CD8-positive, alpha-beta memory T cell (primary cell): ENCODE measurements at regions not wholly inside any gene's neighbourhood (a gene's known extent, or its start where the extent isn't known, plus 50 kb on each side); places are given as distances from the start of the nearest gene placed in this dataset.

Source experiments
- CTCF ChIA-PET: fragments of 350-600 bp; sonication (Branson Sonifier 250); formaldehyde crosslinking; loops from one replicate; lab custom pipeline; 2021; ENCODE audit warnings: antibody characterized with exemption; lab: Charles Lee
- POLR2A ChIA-PET: fragments of 350-600 bp; sonication (Branson Sonifier 250); formaldehyde crosslinking; loops from one replicate; lab custom pipeline; 2021; ENCODE audit warnings: antibody characterized with exemption; lab: Charles Lee
- DNase-seq, 5 donors: peaks; one replicate each; pipeline versions ENCODE4 v3.0.0 to v3.0.0-alpha.2; 2020 to 2022; ENCODE audit warnings: mixed read lengths in 1 of 5
- H3K27ac ChIP-seq: one replicate; pipeline ENCODE4 v1.7.0; 2013; ENCODE audit warnings: low read depth, mild to moderate bottlenecking, low read length, moderate library complexity
- H3K27me3 ChIP-seq: 2 replicates; pipeline ENCODE4 v1.7.0; 2013; ENCODE audit warnings: low read length, mild to moderate bottlenecking; ENCODE audit not compliant: insufficient read depth, poor library complexity, severe bottlenecking
- H3K36me3 ChIP-seq: 2 replicates; pipeline ENCODE4 v1.7.0; 2013; ENCODE audit warnings: mild to moderate bottlenecking, low read length, moderate library complexity; ENCODE audit not compliant: insufficient read depth
- H3K4me1 ChIP-seq: 2 replicates; pipeline ENCODE4 v1.7.0; 2013; ENCODE audit warnings: mild to moderate bottlenecking, low read length, moderate library complexity; ENCODE audit not compliant: insufficient read depth
- H3K4me3 ChIP-seq: 2 replicates; pipeline ENCODE4 v1.7.0; 2013; ENCODE audit warnings: mild to moderate bottlenecking, low read length
- H3K9me3 ChIP-seq: 2 replicates; pipeline ENCODE4 v1.7.0; 2013; ENCODE audit warnings: mild to moderate bottlenecking, low read length
- H3K27ac Mint-ChIP-seq, 8 donors: one replicate each; pipeline ENCODE4 v1.8.0; 2020 to 2021; ENCODE audit warnings: mixed read lengths in 8 of 8, mild to moderate bottlenecking in 6 of 8, inconsistent platforms in 3 of 8, moderate library complexity in 3 of 8
- H3K27me3 Mint-ChIP-seq, 2 donors: one replicate each; pipeline ENCODE4 v1.8.0; 2020 to 2021; ENCODE audit warnings: mixed read lengths in 2 of 2, mild to moderate bottlenecking in 1 of 2, moderate library complexity in 1 of 2
- H3K36me3 Mint-ChIP-seq, 3 donors: one replicate each; pipeline ENCODE4 v1.8.0; 2020 to 2021; ENCODE audit warnings: mixed read lengths in 3 of 3, inconsistent platforms in 1 of 3, mild to moderate bottlenecking in 1 of 3
- H3K4me1 Mint-ChIP-seq, 3 donors: one replicate each; pipeline ENCODE4 v1.8.0; 2020 to 2021; ENCODE audit warnings: mixed read lengths in 3 of 3, inconsistent platforms in 1 of 3, mild to moderate bottlenecking in 1 of 3
- H3K4me3 Mint-ChIP-seq, 7 donors: one replicate each; pipeline ENCODE4 v1.8.0; 2020 to 2021; ENCODE audit warnings: mixed read lengths in 7 of 7, mild to moderate bottlenecking in 6 of 7, moderate library complexity in 4 of 7, inconsistent platforms in 2 of 7
- H3K9me3 Mint-ChIP-seq, 5 donors: one replicate each; pipeline ENCODE4 v1.8.0; 2020 to 2022; ENCODE audit warnings: mixed read lengths in 5 of 5, mild to moderate bottlenecking in 3 of 5, moderate library complexity in 2 of 5, inconsistent platforms in 1 of 5

- Mint-ChIP-seq H3K4me1 (no peaks in the 10 kb centered on the region), H3K27ac (no peak overlapping the region), H3K9me3 (no peaks in the 10 kb centered on the region), H3K4me3 (no peak overlapping the region), H3K27me3 (peaks cover 0 to 1% of the 10 kb centered on the region in 2 donors), H3K36me3 (no peaks in the 10 kb centered on the region)
- no peak overlapping the region for H3K4me3 ChIP-seq
- no peak for DNase-seq
- H3K9me3 ChIP-seq, result no peaks in the 10 kb centered on the region
- H3K27me3 ChIP-seq, result no peaks in the 10 kb centered on the region
- no peak overlapping the region for H3K27ac ChIP-seq
- H3K4me1 ChIP-seq, result no peaks in the 10 kb centered on the region
- POLR2A ChIA-PET, result no interaction called here
- CTCF ChIA-PET, result no interaction called here
- H3K36me3 ChIP-seq, result no peaks in the 10 kb centered on the region
These were observed 354.9 kb downstream of the KLF5 start for GRCh38 chr13:73413656-73414055.

- Mint-ChIP-seq H3K27me3 (peaks cover 0 to 2% of the 10 kb centered on the region in 2 donors), H3K4me1 (no peaks in the 10 kb centered on the region), H3K4me3 (no peak overlapping the region), H3K9me3 (no peaks in the 10 kb centered on the region), H3K36me3 (no peaks in the 10 kb centered on the region), H3K27ac (no peak overlapping the region)
- Histone ChIP-seq H3K27ac (no peak overlapping the region), H3K4me1 (no peaks in the 10 kb centered on the region), H3K9me3 (no peaks in the 10 kb centered on the region), H3K4me3 (no peak overlapping the region), H3K27me3 (no peaks in the 10 kb centered on the region), H3K36me3 (no peaks in the 10 kb centered on the region)
- CTCF ChIA-PET, result no interaction called here
- POLR2A ChIA-PET, result no interaction called here
- DNase-seq, result no peak
These were observed 354.1 kb downstream of the KLF5 start for GRCh38 chr13:73412933-73413332.

- POLR2A ChIA-PET, result no interaction called here
- no peaks in the 10 kb centered on the region for H3K36me3 ChIP-seq
- H3K4me1 ChIP-seq, result no peaks in the 10 kb centered on the region
- peaks cover 0 to 1% of the 10 kb centered on the region in 2 donors for H3K27me3 Mint-ChIP-seq
- no peak for DNase-seq
- H3K4me3 ChIP-seq, result no peak overlapping the region
- H3K27ac Mint-ChIP-seq, result no peak overlapping the region
- CTCF ChIA-PET, result no interaction called here
- no peaks in the 10 kb centered on the region for H3K36me3 Mint-ChIP-seq
- no peaks in the 10 kb centered on the region for H3K9me3 ChIP-seq
- H3K4me3 Mint-ChIP-seq, result no peak overlapping the region
- H3K4me1 Mint-ChIP-seq, result no peaks in the 10 kb centered on the region
- H3K27ac ChIP-seq, result no peak overlapping the region
- H3K9me3 Mint-ChIP-seq, result no peaks in the 10 kb centered on the region
- H3K27me3 ChIP-seq, result no peaks in the 10 kb centered on the region
These were observed 352.4 kb downstream of the KLF5 start for GRCh38 chr13:73411067-73411809.

GRCh38 chr13:73406454-73406853, 347.6 kb downstream of the KLF5 start:
- peaks cover 0 to 1% of the 10 kb centered on the region in 2 donors for H3K27me3 Mint-ChIP-seq
- no peaks in the 10 kb centered on the region for H3K4me1 Mint-ChIP-seq
- H3K4me1 ChIP-seq, result no peaks in the 10 kb centered on the region
- peaks cover 0 to 2% (median 0%) of the 10 kb centered on the region in 3 donors for H3K36me3 Mint-ChIP-seq
- no peaks in the 10 kb centered on the region for H3K9me3 Mint-ChIP-seq
- no peaks in the 10 kb centered on the region for H3K36me3 ChIP-seq
- ChIA-PET CTCF (no interaction called here), POLR2A (no interaction called here)
- H3K27ac ChIP-seq, result no peak overlapping the region
- no peaks in the 10 kb centered on the region for H3K27me3 ChIP-seq
- no peak overlapping the region for H3K27ac Mint-ChIP-seq
- no peak overlapping the region for H3K4me3 ChIP-seq
- no peaks in the 10 kb centered on the region for H3K9me3 ChIP-seq
- no peak for DNase-seq
- no peak overlapping the region for H3K4me3 Mint-ChIP-seq

GRCh38 chr13:73404581-73404980, 345.8 kb downstream of the KLF5 start:
- H3K9me3 ChIP-seq, result no peaks in the 10 kb centered on the region
- CTCF ChIA-PET, result no interaction called here
- H3K36me3 ChIP-seq, result no peaks in the 10 kb centered on the region
- no peaks in the 10 kb centered on the region for H3K4me1 Mint-ChIP-seq
- no peak overlapping the region for H3K4me3 Mint-ChIP-seq
- H3K36me3 Mint-ChIP-seq, result peaks cover 0 to 2% (median 0%) of the 10 kb centered on the region in 3 donors
- no peak overlapping the region for H3K4me3 ChIP-seq
- H3K27ac Mint-ChIP-seq, result no peak overlapping the region
- no peak overlapping the region for H3K27ac ChIP-seq
- POLR2A ChIA-PET, result no interaction called here
- H3K27me3 Mint-ChIP-seq, result peaks cover 0 to 3% of the 10 kb centered on the region in 2 donors
- H3K9me3 Mint-ChIP-seq, result no peaks in the 10 kb centered on the region
- H3K27me3 ChIP-seq, result no peaks in the 10 kb centered on the region
- H3K4me1 ChIP-seq, result no peaks in the 10 kb centered on the region
- DNase-seq, result no peak

GRCh38 chr13:73403355-73404120, 344.7 kb downstream of the KLF5 start:
- Histone ChIP-seq H3K27ac (no peak overlapping the region), H3K4me1 (no peaks in the 10 kb centered on the region), H3K4me3 (no peak overlapping the region), H3K27me3 (no peaks in the 10 kb centered on the region), H3K36me3 (no peaks in the 10 kb centered on the region), H3K9me3 (no peaks in the 10 kb centered on the region)
- ChIA-PET POLR2A (no interaction called here), CTCF (no interaction called here)
- peaks cover 0 to 3% of the 10 kb centered on the region in 2 donors for H3K27me3 Mint-ChIP-seq
- no peak overlapping the region for H3K27ac Mint-ChIP-seq
- peaks cover 0 to 2% (median 0%) of the 10 kb centered on the region in 3 donors for H3K36me3 Mint-ChIP-seq
- no peaks in the 10 kb centered on the region for H3K9me3 Mint-ChIP-seq
- DNase-seq, result no peak
- no peaks in the 10 kb centered on the region for H3K4me1 Mint-ChIP-seq
- no peak overlapping the region for H3K4me3 Mint-ChIP-seq

- no peak overlapping the region for H3K4me3 Mint-ChIP-seq
- ChIA-PET CTCF (no interaction called here), POLR2A (no interaction called here)
- no peak overlapping the region for H3K27ac Mint-ChIP-seq
- peaks cover 0 to 2% (median 0%) of the 10 kb centered on the region in 3 donors for H3K36me3 Mint-ChIP-seq
- H3K27me3 Mint-ChIP-seq, result peaks cover 0 to 1% of the 10 kb centered on the region in 2 donors
- Histone ChIP-seq H3K27me3 (no peaks in the 10 kb centered on the region), H3K36me3 (no peaks in the 10 kb centered on the region), H3K4me3 (no peak overlapping the region), H3K9me3 (no peaks in the 10 kb centered on the region), H3K27ac (no peak overlapping the region), H3K4me1 (no peaks in the 10 kb centered on the region)
- no peak for DNase-seq
- no peaks in the 10 kb centered on the region for H3K9me3 Mint-ChIP-seq
- H3K4me1 Mint-ChIP-seq, result no peaks in the 10 kb centered on the region
These were observed 343.0 kb downstream of the KLF5 start for GRCh38 chr13:73401769-73402168.

GRCh38 chr13:73399347-73400216, 340.8 kb downstream of the KLF5 start:
- no peak overlapping the region for H3K27ac Mint-ChIP-seq
- no peaks in the 10 kb centered on the region for H3K4me1 ChIP-seq
- peaks cover 0 to 1% of the 10 kb centered on the region in 2 donors for H3K27me3 Mint-ChIP-seq
- no peak overlapping the region for H3K4me3 ChIP-seq
- H3K4me3 Mint-ChIP-seq, result no peak overlapping the region
- no peaks in the 10 kb centered on the region for H3K27me3 ChIP-seq
- H3K4me1 Mint-ChIP-seq, result no peaks in the 10 kb centered on the region
- ChIA-PET POLR2A (no interaction called here), CTCF (no interaction called here)
- H3K36me3 Mint-ChIP-seq, result peaks cover 0 to 2% (median 0%) of the 10 kb centered on the region in 3 donors
- H3K9me3 Mint-ChIP-seq, result no peaks in the 10 kb centered on the region
- no peak for DNase-seq
- H3K36me3 ChIP-seq, result no peaks in the 10 kb centered on the region
- no peaks in the 10 kb centered on the region for H3K9me3 ChIP-seq
- H3K27ac ChIP-seq, result no peak overlapping the region
